ENCODE measurements at regions not wholly inside any gene's neighbourhood (a gene's known extent, or its start where the extent isn't known, plus 50 kb on each side); places are given as distances from the start of the nearest gene placed in this dataset.

- Histone ChIP-seq H3K36me3 (no peaks in the 10 kb centered on the region), H3K27me3 (no peaks in the 10 kb centered on the region), H3K4me3 (no peak overlapping the region), H3K27ac (no peak overlapping the region), H3K9me3 (ENCODE audit: low read depth) (no peaks in the 10 kb centered on the region), H3K4me1 (ENCODE audit: low read depth) (no peaks in the 10 kb centered on the region)
- TF ChIP-seq CTCF (IDR thresholded peaks at IDR 0.05; ENCODE audit: low read depth, low read length), result no peak
- DNase-seq (ENCODE audit: low read depth in 1 of 2, low spot score in 1 of 2), result no peak
Measured at GRCh38 chr6:56904068-56904467, 50.8 kb upstream of the BEND6 start.

DNA sequence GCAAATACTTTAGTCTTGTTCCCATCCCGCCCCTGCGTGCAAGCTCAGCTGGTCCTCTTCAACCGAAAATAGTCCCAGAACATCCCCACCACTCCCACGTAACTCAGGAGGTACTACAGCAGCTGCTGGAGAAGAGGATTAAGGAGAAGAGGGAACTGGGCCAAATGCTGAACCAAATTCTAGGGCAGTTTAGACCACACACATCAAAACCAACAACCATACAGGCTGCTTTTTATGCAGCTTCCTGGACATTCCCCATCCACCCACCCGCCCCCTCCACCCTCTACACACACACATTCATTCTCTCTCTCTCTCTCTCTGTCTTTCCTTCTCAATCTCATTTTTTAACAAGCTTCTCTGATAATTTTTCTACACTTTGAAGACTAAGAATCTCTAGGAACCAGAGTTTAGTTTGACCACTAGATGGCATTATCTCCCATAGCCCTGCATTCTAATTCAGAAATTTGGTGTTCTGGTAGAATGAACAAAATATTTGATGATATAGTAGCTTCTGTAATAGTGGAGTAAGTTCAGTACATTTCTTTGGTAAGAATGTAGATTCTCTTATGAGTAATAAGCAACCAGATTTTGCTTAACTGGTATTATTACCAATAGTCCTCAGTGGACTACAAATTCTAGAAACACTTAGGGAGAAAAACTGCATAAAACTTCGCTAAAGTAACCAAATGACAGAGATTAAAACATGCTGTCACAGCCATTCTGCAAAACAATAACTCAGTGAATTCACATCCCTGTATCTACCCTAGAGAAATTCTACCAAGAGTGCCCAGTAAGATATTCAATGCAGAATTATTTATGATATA is 52.1 kb upstream of the BEND6 start:
- peak; percentile 34 to 85 for DNase-seq (ENCODE audit: low read depth in 1 of 2, low spot score in 1 of 2)
- Histone ChIP-seq H3K27ac (no peak overlapping the region), H3K9me3 (ENCODE audit: low read depth) (no peaks in the 10 kb centered on the region), H3K36me3 (no peaks in the 10 kb centered on the region), H3K27me3 (no peaks in the 10 kb centered on the region), H3K4me1 (ENCODE audit: low read depth) (no peaks in the 10 kb centered on the region), H3K4me3 (no peak overlapping the region)
- TF ChIP-seq CTCF (IDR thresholded peaks at IDR 0.05; ENCODE audit: low read depth, low read length), result peak; percentile 66

- no peak overlapping the region for H3K27ac ChIP-seq
- H3K9me3 ChIP-seq (ENCODE audit: low read depth), result no peaks in the 10 kb centered on the region
- TF ChIP-seq CTCF (IDR thresholded peaks at IDR 0.05; ENCODE audit: low read depth, low read length), result no peak
- peak in 1 of 2 donors; percentile 19 for DNase-seq (ENCODE audit: low read depth in 1 of 2, low spot score in 1 of 2)
- H3K27me3 ChIP-seq, result no peaks in the 10 kb centered on the region
- H3K4me1 ChIP-seq (ENCODE audit: low read depth), result no peaks in the 10 kb centered on the region
- no peak overlapping the region for H3K4me3 ChIP-seq
- H3K36me3 ChIP-seq, result no peaks in the 10 kb centered on the region
Measured at GRCh38 chr6:56900784-56901183, 54.1 kb upstream of the BEND6 start.

DNA sequence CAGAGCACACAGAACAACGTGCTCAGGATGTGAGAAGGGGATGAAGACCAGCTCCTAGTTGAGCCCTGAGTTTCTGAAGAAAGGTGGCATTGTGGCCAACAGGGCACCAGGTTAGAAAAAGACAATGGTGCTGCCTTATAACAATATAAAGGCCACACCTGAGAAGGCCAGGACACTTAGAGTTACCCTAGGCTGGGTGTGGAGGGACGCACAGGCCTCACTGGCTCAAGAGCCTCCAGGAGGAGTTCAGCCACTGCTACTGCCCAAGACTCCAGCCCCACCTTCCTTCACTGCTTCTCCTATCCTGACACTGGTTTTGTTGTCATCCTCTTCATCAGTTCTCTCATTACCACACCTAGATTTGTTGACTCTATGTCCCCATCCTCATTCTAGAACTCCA is 55.2 kb upstream of the BEND6 start:
- Histone ChIP-seq H3K9me3 (ENCODE audit: low read depth) (no peaks in the 10 kb centered on the region), H3K27me3 (no peaks in the 10 kb centered on the region), H3K4me1 (ENCODE audit: low read depth) (no peaks in the 10 kb centered on the region), H3K27ac (no peak overlapping the region), H3K4me3 (no peak overlapping the region), H3K36me3 (no peaks in the 10 kb centered on the region)
- DNase-seq (ENCODE audit: low read depth in 1 of 2, low spot score in 1 of 2), result no peak
- no peak for TF ChIP-seq CTCF (IDR thresholded peaks at IDR 0.05; ENCODE audit: low read depth, low read length)

DNA sequence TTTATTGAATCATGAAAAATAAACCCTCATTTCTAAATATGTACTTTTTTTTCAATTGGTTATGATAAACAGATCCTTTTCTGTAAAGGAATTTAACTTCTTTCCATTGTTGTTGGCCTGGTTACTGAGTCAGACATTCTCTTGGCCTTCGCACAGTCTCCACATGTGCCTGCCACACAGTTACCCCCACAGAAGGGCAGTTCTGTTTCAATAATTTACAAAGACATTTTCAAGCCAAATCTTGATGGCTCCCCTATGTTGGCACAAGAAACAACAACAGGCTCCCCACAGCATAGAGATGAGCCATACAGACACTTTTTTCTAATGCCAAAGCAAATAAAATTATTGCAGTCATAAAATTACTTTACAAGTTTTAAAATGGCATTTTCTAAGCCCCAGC is 55.6 kb upstream of the BEND6 start:
- Histone ChIP-seq H3K27ac (no peak overlapping the region), H3K4me3 (no peak overlapping the region), H3K4me1 (ENCODE audit: low read depth) (no peaks in the 10 kb centered on the region), H3K9me3 (ENCODE audit: low read depth) (no peaks in the 10 kb centered on the region), H3K27me3 (no peaks in the 10 kb centered on the region), H3K36me3 (no peaks in the 10 kb centered on the region)
- no peak for TF ChIP-seq CTCF (IDR thresholded peaks at IDR 0.05; ENCODE audit: low read depth, low read length)
- DNase-seq (ENCODE audit: low read depth in 1 of 2, low spot score in 1 of 2), result peak in 1 of 2 donors; percentile 35

Measured in cardiac muscle cell (in vitro differentiated cells and primary cell).